ENCODE measurements at regions not wholly inside any gene's neighbourhood (a gene's known extent, or its start where the extent isn't known, plus 50 kb on each side); places are given as distances from the start of the nearest gene placed in this dataset.

- Mint-ChIP-seq H3K4me3 (ENCODE audit: low read depth) (no peak overlapping the region), H3K4me1 (ENCODE audit: low read depth) (no peaks in the 10 kb centered on the region), H3K27ac (no peak overlapping the region), H3K9me3 (ENCODE audit: low read depth) (no peaks in the 10 kb centered on the region), H3K36me3 (ENCODE audit: insufficient read depth) (no peaks in the 10 kb centered on the region), H3K27me3 (no peaks in the 10 kb centered on the region)
- DNase-seq (ENCODE audit: low spot score, unreplicated experiment) = no peak
- TF ChIP-seq, protein P1, sequence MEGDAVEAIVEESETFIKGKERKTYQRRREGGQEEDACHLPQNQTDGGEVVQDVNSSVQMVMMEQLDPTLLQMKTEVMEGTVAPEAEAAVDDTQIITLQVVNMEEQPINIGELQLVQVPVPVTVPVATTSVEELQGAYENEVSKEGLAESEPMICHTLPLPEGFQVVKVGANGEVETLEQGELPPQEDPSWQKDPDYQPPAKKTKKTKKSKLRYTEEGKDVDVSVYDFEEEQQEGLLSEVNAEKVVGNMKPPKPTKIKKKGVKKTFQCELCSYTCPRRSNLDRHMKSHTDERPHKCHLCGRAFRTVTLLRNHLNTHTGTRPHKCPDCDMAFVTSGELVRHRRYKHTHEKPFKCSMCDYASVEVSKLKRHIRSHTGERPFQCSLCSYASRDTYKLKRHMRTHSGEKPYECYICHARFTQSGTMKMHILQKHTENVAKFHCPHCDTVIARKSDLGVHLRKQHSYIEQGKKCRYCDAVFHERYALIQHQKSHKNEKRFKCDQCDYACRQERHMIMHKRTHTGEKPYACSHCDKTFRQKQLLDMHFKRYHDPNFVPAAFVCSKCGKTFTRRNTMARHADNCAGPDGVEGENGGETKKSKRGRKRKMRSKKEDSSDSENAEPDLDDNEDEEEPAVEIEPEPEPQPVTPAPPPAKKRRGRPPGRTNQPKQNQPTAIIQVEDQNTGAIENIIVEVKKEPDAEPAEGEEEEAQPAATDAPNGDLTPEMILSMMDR (IDR thresholded peaks at IDR 0.05; ENCODE audit: unreplicated experiment) = no peak
Observed at GRCh38 chr9:117825609-117826347, 121.6 kb downstream of the TLR4 start.

DNA sequence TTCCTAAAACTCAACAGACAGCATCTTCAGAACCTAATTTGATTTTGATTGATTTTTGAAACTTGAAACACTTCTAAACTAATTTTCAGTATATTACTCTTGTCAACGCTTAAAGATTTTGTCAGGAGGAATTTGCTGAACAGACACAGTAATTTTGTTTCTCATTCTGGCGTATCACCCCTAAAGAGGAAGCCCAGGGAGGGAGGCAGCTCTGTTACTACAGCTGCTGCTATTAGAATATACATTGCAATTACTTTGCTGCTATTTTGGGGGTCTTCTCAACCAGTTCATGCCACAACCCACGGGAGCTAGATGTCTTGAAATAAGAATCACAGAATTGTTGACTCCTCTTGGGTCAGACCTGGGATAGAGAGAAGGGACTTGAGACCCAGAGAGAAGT lies 122.6 kb downstream of the TLR4 start:
- Mint-ChIP-seq H3K9me3 (ENCODE audit: low read depth) (no peaks in the 10 kb centered on the region), H3K4me1 (ENCODE audit: low read depth) (no peaks in the 10 kb centered on the region), H3K27ac (no peak overlapping the region), H3K27me3 (no peaks in the 10 kb centered on the region), H3K4me3 (ENCODE audit: low read depth) (no peak overlapping the region), H3K36me3 (ENCODE audit: insufficient read depth) (no peaks in the 10 kb centered on the region)
- TF ChIP-seq, protein P1 (IDR thresholded peaks at IDR 0.05; ENCODE audit: unreplicated experiment) = no peak
- DNase-seq (ENCODE audit: low spot score, unreplicated experiment) = no peak

- TF ChIP-seq, protein P1 (IDR thresholded peaks at IDR 0.05; ENCODE audit: unreplicated experiment) = no peak
- H3K27me3 Mint-ChIP-seq = no peaks in the 10 kb centered on the region
- no peaks in the 10 kb centered on the region for H3K36me3 Mint-ChIP-seq (ENCODE audit: insufficient read depth)
- no peak overlapping the region for H3K4me3 Mint-ChIP-seq (ENCODE audit: low read depth)
- no peak for DNase-seq (ENCODE audit: low spot score, unreplicated experiment)
- H3K4me1 Mint-ChIP-seq (ENCODE audit: low read depth) = no peaks in the 10 kb centered on the region
- H3K27ac Mint-ChIP-seq = no peak overlapping the region
- H3K9me3 Mint-ChIP-seq (ENCODE audit: low read depth) = no peaks in the 10 kb centered on the region
Observed at GRCh38 chr9:117827456-117827855, 123.3 kb downstream of the TLR4 start.

DNA sequence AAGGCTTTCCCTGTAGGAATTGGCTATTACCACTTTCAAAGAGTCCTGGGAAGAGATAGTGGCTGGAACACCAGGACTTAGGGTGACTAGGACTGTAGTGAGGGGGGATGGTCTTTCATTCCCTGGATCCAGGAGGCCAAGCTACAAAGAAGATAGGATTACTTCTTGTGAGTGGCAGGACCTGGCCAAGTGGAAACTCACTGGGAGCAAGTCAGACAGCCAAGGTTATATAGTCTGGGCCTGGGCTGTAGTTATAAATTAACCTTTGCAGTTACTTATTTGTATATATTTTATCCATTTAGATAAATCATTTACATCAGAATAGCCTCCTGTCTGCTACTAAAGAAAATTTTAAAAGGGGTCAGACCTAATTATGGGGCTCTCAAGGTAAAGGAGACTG lies 124.3 kb downstream of the TLR4 start:
- H3K36me3 Mint-ChIP-seq (ENCODE audit: insufficient read depth) = no peaks in the 10 kb centered on the region

GRCh38 chr9:117835798-117836197 lies 131.6 kb downstream of the TLR4 start:
- DNase-seq (ENCODE audit: low spot score, unreplicated experiment) = no peak
- Mint-ChIP-seq H3K36me3 (ENCODE audit: insufficient read depth) (no peaks in the 10 kb centered on the region), H3K27ac (no peak overlapping the region), H3K4me3 (ENCODE audit: low read depth) (no peak overlapping the region), H3K27me3 (no peaks in the 10 kb centered on the region), H3K4me1 (ENCODE audit: low read depth) (peaks cover 2% of the 10 kb centered on the region), H3K9me3 (ENCODE audit: low read depth) (no peaks in the 10 kb centered on the region)
- TF ChIP-seq, protein P1 (IDR thresholded peaks at IDR 0.05; ENCODE audit: unreplicated experiment) = no peak

More for the DNA sequence above, 124.3 kb downstream of the TLR4 start:
- TF ChIP-seq, protein P1 (IDR thresholded peaks at IDR 0.05; ENCODE audit: unreplicated experiment) = no peak
- H3K27me3 Mint-ChIP-seq = no peaks in the 10 kb centered on the region
- H3K27ac Mint-ChIP-seq = no peak overlapping the region
- H3K9me3 Mint-ChIP-seq (ENCODE audit: low read depth) = no peaks in the 10 kb centered on the region
- H3K4me3 Mint-ChIP-seq (ENCODE audit: low read depth) = no peak overlapping the region
- no peak for DNase-seq (ENCODE audit: low spot score, unreplicated experiment)
- peaks cover 2% of the 10 kb centered on the region for H3K4me1 Mint-ChIP-seq (ENCODE audit: low read depth)

Measured in progenitor cell of endocrine pancreas (in vitro differentiated cells).